ENCODE measurements at regions not wholly inside any gene's neighbourhood (a gene's known extent, or its start where the extent isn't known, plus 50 kb on each side); places are given as distances from the start of the nearest gene placed in this dataset.
A peak's percentile ranks its signal among the peaks of the same experiment; 100 is the strongest.

DNA sequence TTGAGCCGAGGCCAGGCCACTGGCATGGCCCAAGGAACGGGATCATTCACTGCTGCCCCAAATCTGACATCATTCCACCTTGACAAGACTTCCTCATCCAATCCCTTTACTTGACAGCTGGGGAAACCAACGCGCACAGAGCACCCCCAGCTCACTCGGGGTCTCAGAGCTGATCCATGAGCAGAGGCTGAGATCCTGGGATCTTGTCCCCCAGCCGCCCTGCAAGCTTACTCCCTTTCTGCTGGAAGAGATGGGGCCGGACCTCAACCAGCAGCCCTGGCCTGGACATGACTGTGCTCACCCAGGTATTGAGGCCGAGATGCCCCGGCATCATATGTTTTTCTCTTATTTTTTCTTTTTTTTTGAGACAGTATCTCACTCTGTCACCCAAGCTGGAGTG is 161.6 kb downstream of the GGTLC3 start:
- peak in 1 of 5 experiments; percentile 4 for DNase-seq
